DMS153 (cell line): ENCODE measurements at regions not wholly inside any gene's neighbourhood (a gene's known extent, or its start where the extent isn't known, plus 50 kb on each side); places are given as distances from the start of the nearest gene placed in this dataset.

Experiments
- DNase-seq: peaks from one replicate; lab custom pipeline; 2025; lab: John Stamatoyannopoulos, UW

DNA sequence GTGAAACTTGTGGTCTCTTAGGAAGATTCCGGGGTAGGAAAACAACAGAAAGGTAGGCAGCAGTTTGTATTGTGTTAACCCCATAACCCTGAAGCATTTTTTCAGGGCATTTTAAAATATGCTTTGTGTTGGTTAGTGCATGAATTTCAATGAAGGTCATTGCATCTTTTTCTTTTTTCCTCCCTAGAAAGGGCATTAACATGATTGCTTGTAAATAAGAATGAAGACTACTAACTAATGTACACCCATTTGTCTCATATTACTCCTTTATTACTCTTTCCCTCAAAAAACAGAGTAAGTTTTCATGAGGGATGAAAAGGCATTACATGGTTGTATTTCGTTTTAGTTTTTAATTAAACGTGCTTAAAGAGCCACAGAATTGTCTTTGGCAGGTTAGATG is 141.4 kb downstream of the OGFRL1 start:
- no peak for DNase-seq

DNA sequence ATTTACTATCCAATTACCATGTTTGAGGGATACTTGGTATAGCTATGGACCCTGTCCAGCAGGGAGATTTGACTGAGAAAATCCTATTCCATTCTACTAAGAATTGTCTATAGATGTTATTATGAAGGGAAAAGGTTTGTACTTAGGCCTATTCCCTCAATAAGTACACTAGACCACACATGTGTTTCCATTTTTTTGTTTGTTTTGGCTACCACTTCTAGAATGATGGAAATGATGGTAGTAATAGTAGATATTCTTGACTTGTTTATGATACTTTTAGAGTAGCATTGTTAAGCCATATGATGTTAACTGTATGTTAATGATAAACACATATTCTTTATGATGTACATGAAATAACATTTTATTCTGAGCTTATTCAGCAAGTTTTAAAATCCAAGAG is 144.8 kb downstream of the OGFRL1 start:
- no peak for DNase-seq

DNA sequence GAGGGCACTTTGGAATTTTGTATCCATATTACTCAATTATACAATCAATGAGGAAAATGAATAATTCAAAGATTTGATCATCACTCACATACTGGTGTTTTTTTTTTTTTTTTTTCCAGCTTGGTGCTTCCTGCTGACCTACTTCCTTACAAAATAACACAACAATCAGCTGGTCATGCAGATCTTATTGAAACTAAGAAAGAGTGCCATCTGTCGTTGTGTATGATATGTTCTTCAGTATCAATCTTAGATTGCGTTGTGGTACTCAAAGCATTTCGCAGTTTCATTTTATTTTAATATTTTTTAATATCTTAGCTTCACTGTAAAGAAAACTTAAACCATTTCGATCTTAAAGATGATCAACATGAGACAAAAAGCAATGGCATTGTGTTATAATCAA is 155.6 kb downstream of the OGFRL1 start:
- peak; percentile 26 for DNase-seq

DNA sequence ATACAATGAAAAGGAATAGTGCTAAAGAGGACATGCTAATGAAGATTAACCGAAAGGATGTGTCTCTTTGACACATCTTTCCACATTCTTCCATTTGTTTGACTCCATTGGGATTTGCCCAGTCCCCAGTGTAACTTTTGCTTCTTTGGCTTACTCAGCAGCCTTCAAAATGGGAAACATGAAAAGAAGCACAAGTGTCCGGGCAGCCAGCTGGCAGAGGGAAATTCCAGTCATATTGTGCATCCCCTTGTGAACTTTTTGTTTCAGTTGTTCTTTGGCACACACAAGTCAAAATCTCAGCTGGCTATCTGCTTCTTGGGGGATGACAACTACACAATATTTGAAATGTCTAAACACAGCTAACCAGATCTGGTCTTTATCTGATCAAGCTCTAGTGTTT is 157.4 kb downstream of the OGFRL1 start:
- DNase-seq = no peak

DNA sequence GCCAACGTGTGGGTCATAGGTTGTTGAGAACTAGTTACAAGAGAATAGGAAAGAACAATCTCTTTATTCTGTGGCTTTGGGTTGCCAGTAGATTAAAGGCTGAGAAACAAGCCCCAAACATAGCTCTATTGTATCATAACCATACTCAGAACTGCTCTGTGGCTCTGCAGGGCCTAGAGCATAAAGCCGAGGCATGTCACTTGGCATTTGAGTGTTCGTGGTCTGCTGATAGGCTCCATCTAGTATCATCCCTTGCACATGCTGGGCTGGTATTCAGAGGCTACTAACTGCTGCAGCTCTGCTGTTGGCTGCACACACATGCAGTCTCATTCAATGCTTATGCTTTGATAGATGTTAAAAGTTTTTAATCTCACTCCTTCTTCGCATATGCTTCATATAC is 157.9 kb downstream of the OGFRL1 start:
- DNase-seq = no peak

GRCh38 chr6:71452697-71453370 is 164.2 kb downstream of the OGFRL1 start:
- no peak for DNase-seq

DNA sequence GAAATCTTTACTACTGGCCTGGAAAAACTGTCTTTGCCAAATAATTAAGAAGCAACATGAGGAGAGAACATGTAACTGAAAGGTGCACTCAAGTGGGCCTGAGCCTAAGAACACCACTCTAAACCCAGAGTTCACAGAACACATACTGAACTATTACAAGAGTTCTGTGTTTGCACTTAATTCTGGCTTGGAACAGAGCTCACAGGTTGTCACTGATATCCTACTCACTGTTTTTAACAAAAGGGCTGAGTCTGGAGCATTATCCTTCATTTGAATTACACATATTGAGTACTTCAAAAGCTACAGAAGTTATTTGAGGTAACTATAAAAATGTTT is 164.7 kb downstream of the OGFRL1 start:
- DNase-seq = no peak

- no peak for DNase-seq
Observed at GRCh38 chr6:71454056-71454455, 165.4 kb downstream of the OGFRL1 start.

GRCh38 chr6:71457929-71458328 is 169.3 kb downstream of the OGFRL1 start:
- DNase-seq = no peak

DNA sequence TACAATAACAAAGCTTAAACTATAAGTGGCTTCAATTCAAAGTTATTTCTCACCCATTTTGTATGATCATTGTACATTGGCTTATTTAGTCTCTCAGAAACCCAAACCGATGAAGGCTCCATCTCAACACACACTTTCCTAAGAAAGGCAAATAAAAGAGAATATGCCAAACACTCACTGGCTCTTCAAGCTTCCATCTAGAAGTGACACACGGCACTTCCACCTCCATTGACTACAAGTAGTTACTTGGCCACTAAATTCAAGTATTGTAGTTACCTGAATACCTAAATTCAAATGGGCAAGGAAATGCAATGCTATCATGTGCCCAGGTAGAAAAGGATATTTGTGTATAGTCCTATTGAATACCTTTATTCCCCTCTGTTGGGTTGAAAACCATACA is 170.6 kb downstream of the OGFRL1 start:
- DNase-seq = no peak

GRCh38 chr6:71460933-71461332 is 172.3 kb downstream of the OGFRL1 start:
- no peak for DNase-seq

DNA sequence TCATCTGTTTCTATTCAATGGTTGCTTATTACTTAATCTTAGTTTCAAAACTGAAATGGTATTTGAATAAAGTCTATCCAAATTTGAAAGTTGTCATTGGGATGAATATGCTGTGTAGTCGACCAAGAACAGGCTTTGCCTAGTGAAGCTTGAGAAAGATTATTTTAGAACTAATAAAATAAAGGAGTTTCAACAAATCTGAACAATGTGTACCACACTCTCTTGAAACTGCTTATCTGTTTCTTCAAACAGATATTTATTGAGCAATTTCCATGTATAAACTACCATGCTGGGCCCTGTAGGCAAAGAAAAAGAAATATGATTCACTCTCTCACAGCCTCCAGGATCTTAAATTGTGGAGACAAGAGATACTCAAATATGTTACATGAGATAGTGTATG is 174.4 kb downstream of the OGFRL1 start:
- DNase-seq = no peak

- no peak for DNase-seq
Observed at GRCh38 chr6:71465096-71465495, 176.5 kb downstream of the OGFRL1 start.

GRCh38 chr6:71466362-71466761 is 177.8 kb downstream of the OGFRL1 start:
- no peak for DNase-seq

- DNase-seq = no peak
Observed at GRCh38 chr6:71468038-71468437, 179.4 kb downstream of the OGFRL1 start.

GRCh38 chr6:71468841-71469700 is 180.5 kb downstream of the OGFRL1 start:
- DNase-seq = no peak

DNA sequence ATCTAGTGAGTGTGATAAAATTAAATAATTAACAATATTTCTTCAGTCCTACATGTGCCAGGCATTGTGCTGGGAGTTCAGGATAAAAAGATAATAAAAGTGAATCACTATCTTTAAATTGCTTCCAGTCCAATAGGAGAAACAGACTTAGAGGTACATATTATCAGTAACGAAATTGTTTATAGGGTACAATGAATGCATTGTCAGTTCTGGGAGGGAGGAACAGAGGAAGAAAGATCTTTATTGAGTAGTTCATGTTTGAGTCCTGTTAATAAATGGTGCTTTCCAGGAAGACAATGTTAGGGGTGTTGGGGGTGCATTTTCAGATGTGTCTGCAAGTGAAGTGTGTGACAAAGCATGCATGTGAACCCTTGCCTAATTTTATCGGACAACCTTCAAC is 183.1 kb downstream of the OGFRL1 start:
- no peak for DNase-seq

GRCh38 chr6:71473926-71474325 is 185.3 kb downstream of the OGFRL1 start:
- no peak for DNase-seq

DNA sequence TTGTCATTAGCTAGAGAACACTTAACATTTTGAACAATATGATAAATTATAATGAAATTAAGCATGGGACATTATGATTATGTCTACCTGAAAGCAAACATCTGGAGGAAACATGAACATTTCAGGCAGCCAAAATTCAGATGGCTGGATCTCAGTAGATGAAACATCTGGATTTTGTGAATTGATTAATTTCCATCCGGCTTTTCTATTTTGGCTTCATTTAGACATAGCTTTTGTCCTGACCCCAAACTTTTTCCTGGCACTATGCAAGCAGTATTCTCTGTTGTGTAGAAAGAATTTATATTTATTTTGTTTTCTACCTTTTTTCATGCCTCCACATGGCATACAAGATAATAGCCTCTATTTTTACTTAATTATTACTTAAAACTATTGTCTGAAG is 186.3 kb downstream of the OGFRL1 start:
- DNase-seq = no peak

DNA sequence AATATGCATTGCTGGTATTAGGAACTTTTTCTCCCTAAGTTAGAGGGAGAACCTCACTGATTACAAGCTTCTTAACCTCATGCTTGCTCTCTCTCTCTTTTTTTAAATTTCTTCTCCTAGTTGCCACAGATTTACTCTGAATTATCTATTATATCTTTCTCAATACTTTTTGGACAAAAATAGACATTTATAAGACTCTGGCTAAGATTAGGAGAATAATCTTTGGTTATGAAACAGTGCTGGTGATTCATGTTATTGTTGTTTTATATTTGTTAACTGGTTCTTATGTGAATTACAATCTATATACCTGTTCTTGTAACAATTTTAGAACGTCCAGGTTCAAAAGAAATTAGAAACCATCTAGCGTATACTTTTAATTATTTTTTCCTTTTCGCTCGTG is 187.8 kb downstream of the OGFRL1 start:
- no peak for DNase-seq

DNA sequence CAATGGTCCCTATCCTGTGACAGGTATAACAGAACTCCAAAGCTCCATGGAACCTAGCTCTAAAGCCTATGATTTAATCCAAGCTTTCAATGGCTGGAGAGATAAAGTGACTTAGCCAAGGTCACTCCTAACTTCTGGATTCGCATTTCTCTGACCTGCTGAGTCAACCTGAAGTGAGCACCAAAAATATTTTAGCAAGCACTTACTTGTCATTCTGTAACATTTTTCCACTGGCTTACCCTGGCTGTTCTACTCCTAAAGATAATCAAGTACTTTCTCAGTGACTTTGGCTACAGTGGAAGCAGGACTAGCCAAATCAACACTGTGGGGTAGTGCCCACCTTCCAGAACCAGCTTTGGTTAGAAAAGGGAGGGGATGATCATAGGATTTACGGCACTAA is 188.3 kb downstream of the OGFRL1 start:
- no peak for DNase-seq

- DNase-seq = no peak
Observed at GRCh38 chr6:71478834-71479541, 190.4 kb downstream of the OGFRL1 start.

DNA sequence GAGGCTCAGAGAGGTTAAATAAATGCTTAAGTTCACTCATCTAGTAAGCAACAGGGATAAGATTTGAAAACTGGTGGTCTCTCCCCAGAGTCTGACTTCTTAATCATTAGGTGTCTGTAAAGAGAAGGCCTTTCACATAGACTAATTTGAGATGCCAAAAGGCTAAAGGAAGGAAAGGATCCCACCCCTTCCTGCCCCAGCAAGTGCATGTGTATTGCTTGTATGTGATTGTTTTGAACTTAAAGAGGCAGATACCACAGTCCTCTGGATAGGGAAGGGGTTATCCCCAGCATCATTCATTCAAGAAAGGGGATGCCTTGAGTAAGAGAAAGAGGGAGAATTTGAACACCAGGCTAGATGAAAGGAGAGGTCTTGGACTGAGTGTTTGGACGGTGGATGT is 192.0 kb downstream of the OGFRL1 start:
- no peak for DNase-seq
